HG02623 (cell line): ENCODE measurements at regions not wholly inside any gene's neighbourhood (a gene's known extent, or its start where the extent isn't known, plus 50 kb on each side); places are given as distances from the start of the nearest gene placed in this dataset.
A peak's percentile ranks its signal among the peaks of the same experiment; 100 is the strongest.

Source experiments
- ATAC-seq: cut with Tn5 transposase; IDR thresholded peaks from one replicate; pipeline ENCODE4 v1.9.1; 2021; ENCODE audit warnings: moderate library complexity; ENCODE audit not compliant: unreplicated experiment

DNA sequence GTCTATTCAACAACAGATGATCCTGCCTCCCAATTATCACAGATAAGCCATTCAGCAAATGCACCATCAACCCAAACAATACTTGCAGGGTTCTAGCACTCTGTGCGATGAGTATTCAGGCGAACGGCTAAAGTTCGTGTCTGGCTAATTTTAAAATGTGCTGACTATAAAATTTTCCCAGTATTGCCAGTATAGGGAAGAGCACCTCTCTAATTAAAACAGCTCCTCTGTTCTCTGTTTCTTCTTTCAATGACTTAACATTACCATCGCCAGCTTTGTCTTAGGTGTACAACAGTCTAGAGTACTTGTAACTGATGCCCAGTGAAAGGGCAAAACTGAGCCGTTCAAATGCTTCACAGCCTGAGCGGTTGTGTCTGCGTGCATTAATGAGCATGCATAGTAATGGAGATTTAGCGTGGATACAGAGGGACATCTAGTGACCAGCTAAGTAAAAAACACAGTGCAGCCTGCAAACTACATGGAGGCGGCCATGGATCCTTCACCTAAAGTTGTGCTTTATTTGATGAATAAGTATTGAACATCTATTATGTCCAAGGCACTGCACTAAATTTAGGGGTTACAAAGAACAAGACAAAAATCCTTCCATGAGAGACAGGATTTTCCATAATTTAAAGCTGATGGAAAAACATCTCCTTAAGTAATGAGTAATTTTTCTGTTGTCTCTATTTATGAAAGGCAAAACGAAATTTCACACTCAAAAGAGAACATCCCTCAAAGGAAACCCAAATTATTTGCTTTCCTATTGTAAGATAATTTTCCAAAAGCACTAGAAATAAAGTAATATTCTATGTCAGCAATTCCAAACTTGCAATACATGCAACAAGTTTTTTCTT, 120.0 kb downstream of the SETD4 start:
- ATAC-seq = no peak

DNA sequence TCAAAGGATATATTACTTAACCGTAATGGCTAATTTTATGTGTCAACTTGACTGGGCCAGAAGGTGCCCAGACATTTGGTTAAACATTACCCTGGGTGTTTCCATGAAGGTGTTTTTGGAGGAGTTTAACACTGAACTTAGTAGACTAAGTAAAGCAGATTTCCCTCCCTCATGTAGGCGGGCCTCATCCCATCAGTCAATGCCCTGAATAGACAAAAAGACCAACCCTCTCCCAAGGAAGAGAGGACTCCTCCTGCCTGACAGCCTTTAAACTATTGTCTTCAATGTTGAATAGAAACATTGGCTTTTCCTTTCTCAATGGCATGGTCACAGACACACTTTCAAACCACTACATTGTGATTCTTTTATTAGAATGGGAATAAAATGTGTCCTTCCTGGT, 121.9 kb downstream of the SETD4 start:
- no peak for ATAC-seq

DNA sequence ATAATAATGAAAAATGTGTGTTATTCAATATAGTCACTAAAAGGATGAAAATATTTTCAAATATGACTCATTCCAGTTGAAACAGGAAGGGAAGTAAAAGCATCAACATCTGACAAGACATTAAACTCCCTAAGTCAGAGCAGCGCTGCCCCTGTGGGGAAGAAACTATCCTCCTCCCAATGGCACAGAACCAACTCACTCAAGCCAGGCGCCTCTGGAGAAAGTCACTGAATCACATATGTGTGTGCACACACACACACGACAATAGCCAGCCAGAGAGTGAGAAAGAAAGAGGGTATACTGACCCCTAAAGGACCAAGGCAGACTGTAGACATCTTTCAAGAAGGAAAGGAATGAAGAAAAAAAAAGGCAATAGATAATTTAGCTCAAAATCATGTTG, 126.9 kb downstream of the SETD4 start:
- no peak for ATAC-seq

DNA sequence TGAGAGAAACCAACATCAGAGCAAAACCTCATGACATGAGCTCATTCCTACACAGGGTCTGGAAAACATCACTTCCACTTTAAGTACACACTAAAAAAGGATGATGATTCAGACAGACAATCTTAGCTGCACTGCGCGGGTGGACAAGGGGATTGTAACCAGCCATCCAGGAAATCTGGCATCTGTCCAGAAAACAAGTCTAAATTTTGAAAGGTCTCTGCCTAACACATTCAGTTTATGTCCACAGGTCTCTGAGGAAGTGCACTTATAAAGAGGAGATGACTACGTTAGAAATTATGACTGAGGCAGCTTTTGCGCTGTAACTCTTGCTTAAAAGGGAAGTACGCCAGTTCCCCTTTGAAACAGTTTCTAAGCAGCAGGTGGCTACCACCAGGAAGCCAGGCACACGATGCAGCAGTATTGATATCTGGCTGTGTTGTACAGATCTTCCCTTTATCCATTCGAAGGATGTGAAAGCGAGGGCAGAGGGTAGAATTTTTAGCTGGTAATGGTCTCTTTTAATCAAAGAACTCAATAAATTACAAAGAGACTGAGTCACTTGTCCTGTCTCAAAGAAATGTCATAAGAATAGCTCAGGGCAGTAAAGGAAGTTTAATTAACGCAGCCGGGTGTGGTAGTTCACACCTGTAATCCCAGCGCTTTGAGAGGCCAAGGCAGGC, 128.0 kb downstream of the SETD4 start:
- peak; percentile 85 for ATAC-seq

DNA sequence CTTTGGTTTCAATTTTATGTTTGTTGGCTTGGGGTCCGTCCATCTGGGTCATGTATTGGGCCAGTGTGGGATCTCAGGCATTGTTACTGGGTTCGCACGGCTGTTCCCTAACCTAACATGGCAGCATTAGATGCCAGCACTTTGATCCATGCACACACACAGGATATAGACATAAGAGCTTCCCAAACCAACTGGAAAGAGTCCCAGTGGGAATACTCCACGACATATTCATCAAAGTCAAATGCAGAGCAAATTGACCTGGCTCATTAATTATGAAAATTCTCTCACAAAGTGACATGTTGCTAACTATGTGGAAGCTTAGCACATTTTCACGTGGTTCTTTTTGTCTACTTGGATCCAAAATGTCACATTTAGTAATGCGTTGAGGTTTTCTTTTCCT, 130.4 kb downstream of the SETD4 start:
- no peak for ATAC-seq

DNA sequence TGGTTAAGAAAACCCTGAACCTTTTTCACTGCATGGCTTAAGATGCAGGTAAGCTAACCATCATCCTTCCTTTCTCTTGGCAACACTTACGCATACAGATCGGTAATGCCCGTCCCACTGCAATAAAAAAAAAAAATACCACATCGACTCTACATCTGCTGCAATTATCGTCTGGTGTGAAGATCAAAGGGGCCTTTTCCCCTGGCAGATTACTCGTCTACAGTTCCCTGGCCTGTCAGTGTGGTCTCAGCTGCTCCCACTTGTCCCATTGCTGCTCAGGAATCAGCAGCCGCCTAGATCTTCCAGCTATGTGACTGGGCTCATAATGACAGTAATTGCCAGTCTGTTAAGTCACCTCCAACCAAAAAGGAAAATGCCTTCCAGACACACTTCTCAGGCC, 133.1 kb downstream of the SETD4 start:
- ATAC-seq = no peak

DNA sequence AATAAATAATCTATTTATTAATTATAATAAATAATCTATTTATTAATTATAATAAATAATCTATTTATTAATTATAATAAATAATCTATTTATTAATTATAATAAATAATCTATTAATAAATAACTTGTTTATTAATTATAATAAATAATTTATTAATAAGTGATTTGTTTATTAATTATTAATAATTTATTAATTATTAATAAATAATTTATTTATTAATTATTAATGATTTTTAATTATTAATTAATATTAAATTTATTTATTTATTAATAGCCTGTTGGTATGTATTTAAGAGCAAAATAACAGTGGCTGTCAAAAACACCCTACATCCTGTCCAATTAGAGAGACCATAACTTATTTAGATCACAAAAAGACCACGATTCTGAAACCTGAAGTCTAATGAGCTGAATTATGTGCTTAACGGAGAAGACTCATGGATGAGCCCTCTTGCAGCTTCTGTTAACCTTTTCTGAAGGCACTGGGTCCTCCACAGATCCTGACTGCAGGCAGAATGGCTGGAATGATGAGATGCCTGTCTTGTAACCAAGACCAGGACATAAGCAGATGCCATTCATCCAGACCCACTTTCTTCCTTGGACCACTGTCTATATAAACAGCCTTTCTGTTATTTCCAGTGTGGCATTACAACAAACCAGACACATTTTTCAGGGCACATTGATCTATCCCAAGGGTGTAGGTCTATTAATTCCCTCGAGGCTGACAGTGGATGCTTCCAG, 134.2 kb downstream of the SETD4 start:
- no peak for ATAC-seq

DNA sequence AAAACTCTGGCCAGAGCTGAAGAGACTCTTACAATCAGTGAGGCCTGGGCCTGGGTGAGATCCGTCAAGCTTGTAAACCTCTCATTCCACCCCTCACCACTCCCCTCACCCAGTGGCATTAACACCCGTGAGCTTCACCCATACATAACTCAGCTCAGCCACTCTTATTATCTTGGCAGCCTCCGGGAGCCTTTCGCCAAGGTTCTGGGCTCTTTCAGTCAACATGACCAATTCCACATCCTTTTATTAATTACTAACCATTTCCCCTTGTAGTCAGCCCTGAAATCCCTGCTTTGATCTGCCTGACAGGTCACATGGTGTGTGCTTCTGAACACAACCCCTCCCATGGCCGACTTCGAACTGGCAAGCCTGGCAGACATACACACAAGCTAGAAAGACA, 134.8 kb downstream of the SETD4 start:
- no peak for ATAC-seq

DNA sequence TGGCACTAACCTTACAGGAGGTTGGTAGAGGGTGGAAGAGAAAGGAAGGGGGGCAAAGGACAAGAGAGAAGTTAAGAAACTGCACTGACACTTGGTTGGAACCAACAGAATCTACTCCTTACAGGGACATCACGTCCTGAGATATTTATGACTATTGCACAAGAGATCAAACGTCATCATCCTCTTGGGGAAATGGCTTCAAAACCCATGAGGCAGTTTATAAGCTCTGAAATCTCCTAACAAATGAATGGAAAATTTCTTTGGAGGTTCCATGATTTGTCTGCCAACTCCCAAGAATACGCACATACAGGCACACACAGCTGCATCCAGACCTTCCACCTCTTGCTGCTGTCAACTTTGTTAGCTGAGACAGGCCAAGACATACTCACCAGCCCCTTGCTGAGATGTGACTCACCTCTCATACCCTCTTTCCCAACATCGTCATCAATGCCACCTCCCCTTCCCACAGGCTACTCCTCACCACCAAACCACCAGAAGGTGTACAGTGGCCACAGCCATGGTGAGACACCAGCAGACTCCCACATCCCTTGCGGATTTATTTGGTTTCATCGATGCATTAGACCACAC, 135.5 kb downstream of the SETD4 start:
- ATAC-seq = no peak

DNA sequence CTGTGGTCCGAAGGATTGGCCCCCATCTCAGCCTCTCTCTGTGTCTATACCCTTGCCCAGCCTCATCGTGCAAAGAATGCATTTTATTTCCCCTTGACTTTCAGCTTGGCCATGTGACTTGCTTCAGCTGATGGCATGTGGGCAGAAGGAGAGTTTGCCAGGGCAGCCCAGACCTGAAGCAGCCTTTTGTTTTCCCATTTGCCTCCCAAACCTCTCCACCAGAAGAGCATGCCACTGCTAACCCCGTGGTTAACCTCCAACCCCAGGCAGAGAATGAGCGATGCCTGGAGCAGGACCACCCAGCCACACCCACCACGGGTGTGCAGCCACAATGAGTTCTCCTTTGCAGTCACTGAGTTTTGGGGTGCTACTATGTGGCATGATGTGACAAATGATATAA, 136.4 kb downstream of the SETD4 start:
- no peak for ATAC-seq

DNA sequence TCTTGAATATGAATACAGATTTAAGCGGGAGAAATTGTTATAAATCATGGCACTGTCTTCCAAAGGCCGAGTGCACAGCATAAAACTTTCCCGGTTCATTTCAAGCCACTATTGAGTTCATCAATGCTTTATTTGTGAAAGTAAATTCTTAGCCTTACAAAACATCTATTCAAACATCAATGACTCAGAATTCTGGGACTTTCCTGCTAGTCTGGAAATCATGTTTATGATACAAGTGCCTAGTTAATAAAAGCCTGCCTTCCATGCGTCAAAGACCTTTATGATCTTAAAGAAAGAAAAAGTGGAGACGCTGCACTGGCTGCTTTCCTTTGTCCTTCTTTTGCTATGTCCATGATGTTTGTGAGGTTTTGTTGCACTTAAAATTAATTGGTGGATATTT, 137.7 kb downstream of the SETD4 start:
- no peak for ATAC-seq

DNA sequence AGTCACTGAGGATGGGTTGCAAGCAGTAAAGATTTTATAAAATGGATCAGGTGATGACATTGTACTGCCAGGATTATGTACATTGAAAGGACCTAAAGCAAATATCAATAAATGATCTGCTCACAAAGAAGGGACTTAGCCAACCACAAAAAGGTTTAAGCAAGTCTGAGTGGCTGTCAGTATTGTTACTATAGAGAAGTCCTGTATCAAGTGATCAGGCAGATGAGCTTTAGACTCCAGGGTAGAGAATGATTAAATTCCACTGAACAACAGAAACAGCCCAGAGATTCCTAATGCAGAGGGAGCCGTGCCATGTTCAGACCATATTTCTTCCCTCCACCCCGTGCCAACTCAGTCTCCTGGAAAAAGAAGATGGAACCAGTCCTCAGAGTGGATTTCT, 138.9 kb downstream of the SETD4 start:
- no peak for ATAC-seq

DNA sequence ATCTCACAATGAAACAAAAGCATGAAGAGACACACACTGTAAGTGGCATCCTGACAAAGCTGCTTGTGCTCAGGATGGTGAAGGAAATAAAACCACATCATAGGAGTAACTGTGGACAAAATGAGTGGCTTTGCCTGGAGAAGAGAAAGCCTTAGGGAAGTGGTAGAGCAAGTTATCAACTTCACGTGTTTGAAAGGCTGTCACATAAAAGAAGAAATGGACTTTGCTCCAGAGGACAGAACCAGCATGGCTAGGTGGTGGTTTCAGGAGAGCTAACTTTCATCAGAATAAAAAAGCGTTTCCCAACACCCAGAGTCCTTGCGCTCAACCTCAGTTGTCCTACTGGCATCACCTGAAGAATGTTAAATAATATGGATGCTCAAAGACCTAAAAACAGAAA, 139.9 kb downstream of the SETD4 start:
- no peak for ATAC-seq

DNA sequence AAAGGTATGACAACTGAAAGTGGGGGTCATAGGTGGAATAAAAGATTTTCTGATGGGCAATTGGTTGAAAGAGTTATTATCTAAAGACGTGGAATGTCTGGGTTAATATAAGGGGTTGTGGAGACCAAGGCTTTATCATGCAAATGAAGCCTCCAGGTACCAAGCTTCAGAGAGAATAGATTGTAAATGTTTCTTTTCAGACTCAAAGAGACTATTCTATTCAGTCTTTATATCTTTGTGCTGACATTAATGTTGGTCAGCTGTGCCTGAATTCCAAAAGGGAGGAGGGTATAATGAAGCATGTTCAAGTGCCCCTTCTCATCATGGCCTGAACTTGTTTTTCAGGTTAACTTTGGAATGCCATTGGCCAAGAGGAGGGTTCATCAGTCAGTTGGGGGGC, 145.3 kb downstream of the SETD4 start:
- ATAC-seq = no peak

DNA sequence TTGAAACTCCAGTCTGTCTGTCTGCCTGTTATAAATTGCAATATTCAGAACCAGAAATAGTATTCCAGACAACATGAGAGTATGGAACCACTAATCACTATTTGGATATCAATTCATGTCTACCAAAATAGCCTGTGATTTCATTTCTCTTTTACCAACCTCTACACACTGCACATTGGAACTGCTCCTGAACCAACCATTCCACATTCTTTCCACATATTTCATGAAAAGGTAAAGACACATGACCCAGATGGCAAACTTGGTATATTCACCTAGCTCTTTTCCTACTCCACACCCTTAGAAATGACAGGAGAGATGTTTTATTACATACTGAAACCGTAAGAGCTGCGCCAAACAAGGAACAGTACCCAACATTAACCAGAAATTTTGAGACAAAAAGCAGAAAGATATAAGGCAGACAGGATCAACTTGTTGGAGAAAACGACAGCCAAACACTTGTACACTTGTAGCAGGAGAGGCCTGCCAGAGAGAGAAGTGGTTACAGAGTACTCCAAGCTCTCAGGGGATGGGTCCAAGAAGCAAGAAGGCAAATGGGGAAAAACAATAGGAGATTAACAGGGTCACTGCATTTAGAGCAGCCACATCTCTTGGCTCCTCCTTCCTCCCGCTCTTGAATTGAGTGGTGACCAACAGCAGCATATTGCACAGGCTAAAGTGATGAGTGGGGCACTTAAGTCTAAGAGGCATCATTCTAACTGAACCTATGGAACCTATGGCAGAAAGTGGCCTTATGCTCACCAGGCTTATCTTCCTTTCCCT, 148.7 kb downstream of the SETD4 start:
- ATAC-seq = no peak

DNA sequence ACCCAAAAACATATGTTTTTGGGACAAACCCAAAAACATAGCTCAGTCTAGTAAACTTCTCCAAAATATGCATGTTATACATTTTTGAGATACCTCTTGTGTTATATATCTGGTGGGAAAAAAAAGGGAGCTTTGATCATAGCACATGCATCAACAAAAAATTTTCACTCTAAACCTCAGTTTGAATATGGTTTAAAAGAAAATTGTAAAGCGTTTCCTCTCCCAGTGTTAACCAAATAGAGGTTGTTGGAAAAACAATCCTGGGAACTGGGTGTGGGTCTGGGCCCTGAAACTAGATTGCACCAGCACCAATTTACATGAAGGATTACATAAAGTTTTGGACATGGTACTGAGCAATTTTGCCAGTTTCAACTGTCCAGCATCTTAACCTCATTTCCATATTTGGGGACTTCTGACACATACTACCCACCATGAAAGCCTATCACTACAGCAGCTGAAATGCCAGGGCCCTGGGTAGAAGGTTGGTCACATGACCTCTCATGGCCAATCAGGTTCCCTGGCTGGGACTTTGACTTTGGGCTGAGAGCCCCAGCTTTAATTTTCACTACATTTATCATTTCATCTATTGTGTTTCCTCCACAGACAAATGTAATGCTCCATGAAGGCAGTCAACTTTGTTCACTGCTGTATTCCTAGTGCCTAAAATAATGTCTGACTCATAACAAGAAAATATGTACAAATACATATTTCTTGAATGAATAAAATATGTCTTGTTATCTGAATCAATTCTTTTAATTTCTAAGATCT, 150.7 kb downstream of the SETD4 start:
- ATAC-seq = no peak

DNA sequence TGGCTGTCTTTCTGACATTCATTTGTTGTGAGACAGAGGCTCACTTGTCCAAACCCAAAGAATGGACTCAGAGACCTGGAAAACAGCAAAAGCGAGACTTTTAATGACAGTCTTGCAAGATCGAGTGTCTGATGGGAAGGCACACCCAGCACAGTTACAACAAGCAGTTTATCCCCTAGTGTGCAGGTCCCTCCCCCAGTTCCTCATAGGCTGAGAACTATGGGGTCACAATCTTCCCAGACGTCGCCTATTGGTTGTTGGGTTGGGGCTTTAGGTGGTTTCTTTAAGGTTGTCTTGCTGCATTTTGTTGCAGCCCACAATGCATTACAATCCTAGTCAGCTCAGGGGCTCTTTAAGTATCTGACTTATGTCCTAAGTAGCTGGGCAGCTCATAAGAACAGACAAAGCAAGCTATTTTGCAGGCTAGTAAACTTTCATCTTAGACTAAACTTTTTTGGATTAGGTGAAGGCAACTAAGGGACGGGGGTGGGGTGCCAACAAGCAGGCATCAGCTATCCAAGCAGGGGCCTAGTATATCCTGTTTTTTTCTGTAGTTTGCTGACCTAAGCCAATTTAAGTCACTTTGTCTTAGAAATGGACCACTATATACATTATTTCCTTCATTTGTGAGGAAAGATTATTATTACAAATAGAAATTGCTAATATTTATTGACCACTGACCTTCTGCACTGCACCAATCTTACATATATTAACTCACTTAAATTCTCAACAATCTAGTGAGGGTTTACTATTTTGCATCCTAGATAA, 151.8 kb downstream of the SETD4 start:
- no peak for ATAC-seq

DNA sequence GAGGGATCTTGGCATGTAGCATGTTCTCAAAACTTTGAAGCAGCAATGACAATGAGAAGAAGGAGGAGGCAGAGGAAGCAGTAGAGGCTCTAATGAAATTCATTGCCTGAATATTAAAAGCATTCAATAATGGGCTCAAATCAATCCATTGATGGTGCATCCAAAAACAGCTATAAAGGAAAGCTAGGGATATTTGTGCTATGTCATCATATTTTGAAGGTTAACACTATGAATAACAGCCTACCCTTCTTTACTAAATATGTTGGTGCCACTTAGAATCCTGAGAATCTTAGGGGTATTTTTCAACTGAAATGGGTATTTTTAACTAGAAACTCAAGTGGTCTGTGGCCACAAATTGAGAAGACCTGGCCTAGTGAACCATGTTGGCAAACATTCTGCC, 153.7 kb downstream of the SETD4 start:
- ATAC-seq = no peak

DNA sequence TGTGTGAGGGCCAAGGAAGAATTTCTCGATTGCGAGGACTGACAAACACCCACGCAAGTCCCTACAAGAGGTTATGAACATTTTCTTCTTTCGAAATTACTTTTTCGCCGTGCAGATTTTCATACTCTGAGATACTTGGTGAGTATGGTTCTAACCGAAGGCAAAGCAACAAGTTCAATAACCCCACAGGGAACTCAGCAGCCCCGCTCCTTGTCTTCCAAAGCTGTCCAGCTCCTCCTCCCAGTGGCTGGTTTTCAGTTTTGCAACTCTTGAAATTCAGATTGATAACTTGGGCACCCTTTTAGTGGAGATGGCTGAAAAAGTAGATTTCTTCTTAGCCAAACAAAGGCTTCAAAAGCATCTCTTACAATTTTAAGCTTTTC, 154.4 kb downstream of the SETD4 start:
- no peak for ATAC-seq
